ENCODE measurements at regions not wholly inside any gene's neighbourhood (a gene's known extent, or its start where the extent isn't known, plus 50 kb on each side); places are given as distances from the start of the nearest gene placed in this dataset.

- peak in 1 of 2 experiments; percentile 49; a peak in 1 of 4 replicates for TF ChIP-seq ETV6 (conservative IDR thresholded peaks at IDR 0.05 in 1 of 2, IDR thresholded peaks at IDR 0.05 in 1 of 2; ENCODE audit: borderline replicate concordance in 1 of 2, low read depth in 1 of 2)
- no peak for TF ChIP-seq KAT2A (conservative IDR thresholded peaks at IDR 0.05; ENCODE audit: control insufficient read depth, low read depth, low read length)
- no peak for TF ChIP-seq SMARCA5 (IDR thresholded peaks at IDR 0.05)
- no peak for TF ChIP-seq ZNF274 (IDR thresholded peaks at IDR 0.05; ENCODE audit: insufficient read depth, insufficient read length)
- TF ChIP-seq PBX3 (IDR thresholded peaks at IDR 0.05; ENCODE audit: insufficient replicate concordance, low read depth, low read length), result no peak
- TF ChIP-seq STAT1 (conservative IDR thresholded peaks at IDR 0.05), result no peak
- TF ChIP-seq BMI1 (IDR thresholded peaks at IDR 0.05; ENCODE audit: borderline replicate concordance), result no peak
- no peak for TF ChIP-seq HCFC1 (IDR thresholded peaks at IDR 0.05; ENCODE audit: low read length)
- TF ChIP-seq FOS (IDR thresholded peaks at IDR 0.05; ENCODE audit: borderline replicate concordance, extremely low read depth, insufficient read length), result no peak
- no peak for TF ChIP-seq IKZF2 (IDR thresholded peaks at IDR 0.05)
- TF ChIP-seq NR2C2 (IDR thresholded peaks at IDR 0.05; ENCODE audit: borderline replicate concordance, control insufficient read depth, insufficient read length, low read depth), result no peak
- no peak for TF ChIP-seq MYC (IDR thresholded peaks at IDR 0.05; ENCODE audit: insufficient read depth, insufficient read length, insufficient replicate concordance, low read length, severe bottlenecking)
- TF ChIP-seq SUPT20H (IDR thresholded peaks at IDR 0.05; ENCODE audit: borderline replicate concordance, control insufficient read depth, low read depth, low read length), result no peak
- TF ChIP-seq CREM (IDR thresholded peaks at IDR 0.05; ENCODE audit: low read depth), result 0 out of 2 replicates have a peak, but pooled peaks have one; percentile 14
- TF ChIP-seq JUND (IDR thresholded peaks at IDR 0.05; ENCODE audit: low read depth, low read length), result no peak
- TF ChIP-seq SMC3 (IDR thresholded peaks at IDR 0.05; ENCODE audit: borderline replicate concordance, low read length), result no peak
- no peak for TF ChIP-seq ZNF207 (IDR thresholded peaks at IDR 0.05; ENCODE audit: borderline replicate concordance)
- no peak for TF ChIP-seq MYB (IDR thresholded peaks at IDR 0.05; ENCODE audit: borderline replicate concordance, low read depth, low read length)
- no peak for TF ChIP-seq SMAD1 (IDR thresholded peaks at IDR 0.05; ENCODE audit: low read depth, partially characterized antibody)
- no peak for TF ChIP-seq CBX5 (IDR thresholded peaks at IDR 0.05; ENCODE audit: low read depth)
- no peak for TF ChIP-seq TBL1XR1 (IDR thresholded peaks at IDR 0.05; ENCODE audit: low read depth, low read length)
- no peak for TF ChIP-seq NFYB (IDR thresholded peaks at IDR 0.05; ENCODE audit: insufficient read depth, low read depth, low read length)
Measured at GRCh38 chr14:30339311-30339901, 219.6 kb upstream of the G2E3 start (continued).

Data from GM12878 (cell line).